NT2/D1 (cell line): ENCODE measurements at regions not wholly inside any gene's neighbourhood (a gene's known extent, or its start where the extent isn't known, plus 50 kb on each side); places are given as distances from the start of the nearest gene placed in this dataset.

Source experiments
- SUZ12 ChIP-seq: IDR thresholded peaks from 2 replicates; pipeline ENCODE4 v1.6.1; 2011; ENCODE audit not compliant: insufficient read length, insufficient read depth; ENCODE audit errors: extremely low read depth
- YY1 ChIP-seq: IDR thresholded peaks from 2 replicates; pipeline ENCODE4 v1.6.1; 2011; ENCODE audit not compliant: insufficient read length, insufficient read depth
- ZNF274 ChIP-seq: IDR thresholded peaks from 2 replicates; pipeline ENCODE4 v1.6.1; 2011; ENCODE audit warnings: mild to moderate bottlenecking, low read depth, low read length

GRCh38 chr14:56422221-56422620 is 157.4 kb upstream of the TMEM260 start:
- TF ChIP-seq SUZ12, result no peak
- no peak for TF ChIP-seq YY1
- no peak for TF ChIP-seq ZNF274
